ENCODE measurements at regions not wholly inside any gene's neighbourhood (a gene's known extent, or its start where the extent isn't known, plus 50 kb on each side); places are given as distances from the start of the nearest gene placed in this dataset.

DNA sequence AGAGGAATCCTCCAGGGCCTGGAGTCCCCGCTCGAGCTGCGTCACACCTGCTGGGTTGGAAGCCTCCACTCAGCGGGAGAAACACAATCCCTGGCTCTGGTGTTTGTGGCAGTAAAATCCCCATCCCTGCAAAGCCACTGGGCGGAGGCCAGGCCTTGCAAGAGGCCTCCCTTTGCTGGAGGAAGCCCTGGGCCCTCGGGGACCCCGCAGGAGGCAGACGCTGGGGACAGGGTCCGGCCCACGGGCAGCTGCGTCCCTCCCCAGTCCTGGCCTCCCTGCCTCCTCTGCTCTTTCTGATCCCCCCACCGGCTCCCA, 194.7 kb downstream of the BRD1 start:
- no peak for TF ChIP-seq GATA3 (IDR thresholded peaks at IDR 0.05; ENCODE audit: low read depth, low read length)
- no peak for TF ChIP-seq GATA2 (IDR thresholded peaks at IDR 0.05; ENCODE audit: low read depth, low read length)
